ENCODE measurements at regions not wholly inside any gene's neighbourhood (a gene's known extent, or its start where the extent isn't known, plus 50 kb on each side); places are given as distances from the start of the nearest gene placed in this dataset.

DNA sequence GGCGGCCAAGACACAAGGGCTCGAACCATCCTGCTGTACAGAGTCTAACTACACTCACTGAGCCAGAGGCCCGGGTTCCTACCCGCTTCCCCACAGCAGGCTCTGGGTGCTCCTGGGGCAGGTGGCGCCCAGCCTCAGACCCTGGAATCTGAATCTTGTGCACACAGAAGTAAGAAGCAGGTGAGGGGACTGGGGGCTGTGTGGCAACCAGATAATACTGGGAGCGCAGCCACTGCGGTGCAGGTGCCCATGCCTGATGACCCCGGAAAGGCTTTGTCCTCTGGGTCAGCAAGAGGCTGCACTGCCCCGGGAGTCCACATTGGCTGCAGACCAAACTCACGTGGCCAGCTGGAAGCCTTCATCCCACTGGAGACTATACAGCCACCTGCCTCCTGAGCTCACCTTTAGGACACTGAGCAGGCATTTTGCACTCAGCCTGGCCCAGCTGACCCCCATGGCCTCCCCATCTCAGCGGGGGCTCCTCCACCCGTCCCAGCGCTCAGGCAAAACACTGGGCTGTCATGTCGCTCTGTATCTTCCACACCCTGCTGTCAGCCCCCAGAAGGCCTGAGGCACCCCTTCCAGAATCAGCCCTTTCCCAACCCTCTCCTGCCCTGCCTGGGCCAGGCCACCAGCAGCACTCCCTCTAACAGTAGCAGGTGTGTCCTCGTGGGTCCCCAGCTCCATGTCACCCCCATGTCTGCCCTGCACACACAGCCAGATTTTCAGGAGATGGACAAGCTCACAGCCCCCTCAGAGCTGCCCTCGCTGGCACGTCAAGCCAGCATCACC is 101.0 kb upstream of the IQSEC1 start:
- Histone ChIP-seq H3K9ac (ENCODE audit: extremely low read depth, low read length, poor library complexity, severe bottlenecking) (no peak overlapping the region), H3K9me3 (ENCODE audit: control insufficient read depth, low read length) (peaks cover 18% of the 10 kb centered on the region), H3K4me3 (ENCODE audit: low read length) (no peak overlapping the region), H3K27me3 (ENCODE audit: control insufficient read depth, insufficient read depth, low read length, poor library complexity, severe bottlenecking) (no peaks in the 10 kb centered on the region), H3K27ac (ENCODE audit: low read depth, low read length) (no peak overlapping the region), H3K36me3 (ENCODE audit: control insufficient read depth, insufficient read depth, low read length) (no peaks in the 10 kb centered on the region), H3K4me1 (ENCODE audit: control insufficient read depth, insufficient read depth, low read length) (no peaks in the 10 kb centered on the region)
- Mint-ChIP-seq H3K9me3 (peaks cover 36% of the 10 kb centered on the region), H3K4me3 (no peak overlapping the region), H3K4me1 (no peaks in the 10 kb centered on the region), H3K36me3 (ENCODE audit: low read depth) (peaks cover 2% of the 10 kb centered on the region), H3K27ac (no peak overlapping the region), H3K27me3 (ENCODE audit: insufficient read depth) (no peaks in the 10 kb centered on the region)
- DNase-seq: no peak
- TF ChIP-seq CTCF (conservative IDR thresholded peaks at IDR 0.05): no peak
- WGBS, 2 experiments (ENCODE audit: insufficient coverage in 1 of 2, insufficient read length in 1 of 2): 93 to 97% methylated on average over 8 to 17 of the region's 17 CpGs

GRCh38 chr3:13173186-13173585 is 100.0 kb upstream of the IQSEC1 start:
- Histone ChIP-seq H3K4me3 (ENCODE audit: low read length) (no peak overlapping the region), H3K4me1 (ENCODE audit: control insufficient read depth, insufficient read depth, low read length) (no peaks in the 10 kb centered on the region), H3K27me3 (ENCODE audit: control insufficient read depth, insufficient read depth, low read length, poor library complexity, severe bottlenecking) (no peaks in the 10 kb centered on the region), H3K36me3 (ENCODE audit: control insufficient read depth, insufficient read depth, low read length) (no peaks in the 10 kb centered on the region), H3K27ac (ENCODE audit: low read depth, low read length) (no peak overlapping the region), H3K9me3 (ENCODE audit: control insufficient read depth, low read length) (peaks cover 8% of the 10 kb centered on the region), H3K9ac (ENCODE audit: extremely low read depth, low read length, poor library complexity, severe bottlenecking) (no peak overlapping the region)
- DNase-seq: no peak
- peaks cover 31% of the 10 kb centered on the region for H3K9me3 Mint-ChIP-seq
- H3K4me1 Mint-ChIP-seq: no peaks in the 10 kb centered on the region
- H3K27ac Mint-ChIP-seq: no peak overlapping the region
- no peak overlapping the region for H3K4me3 Mint-ChIP-seq
- WGBS, 2 experiments (ENCODE audit: insufficient coverage in 1 of 2, insufficient read length in 1 of 2): 89% methylated on average over 6 of the region's 6 CpGs; no CpG with 5 or more reads in 1 of the 2 experiments
- no peak for TF ChIP-seq CTCF (conservative IDR thresholded peaks at IDR 0.05)
- peaks cover 2% of the 10 kb centered on the region for H3K36me3 Mint-ChIP-seq (ENCODE audit: low read depth)
- peaks cover 1% of the 10 kb centered on the region for H3K27me3 Mint-ChIP-seq (ENCODE audit: insufficient read depth)

DNA sequence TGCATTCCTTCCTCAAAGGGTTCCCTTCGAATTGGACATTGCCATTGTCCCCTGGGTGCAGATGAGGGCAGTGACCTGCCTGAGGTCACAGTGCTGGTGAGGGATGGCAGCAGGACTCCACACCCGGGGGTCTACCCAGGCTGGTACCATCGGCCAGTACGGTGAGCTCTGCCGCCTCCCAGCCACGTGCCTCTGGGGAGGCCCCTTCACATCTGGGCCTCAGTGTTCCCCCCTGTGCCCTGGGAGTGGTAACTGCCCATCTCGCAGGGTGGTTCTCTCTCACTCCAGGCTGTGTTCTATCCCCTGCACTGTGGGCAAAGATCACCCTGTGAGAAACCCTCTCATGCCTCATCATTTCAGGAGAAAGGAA is 99.4 kb upstream of the IQSEC1 start:
- no peaks in the 10 kb centered on the region for H3K4me1 ChIP-seq (ENCODE audit: control insufficient read depth, insufficient read depth, low read length)
- H3K36me3 ChIP-seq (ENCODE audit: control insufficient read depth, insufficient read depth, low read length): no peaks in the 10 kb centered on the region
- no peak overlapping the region for H3K27ac Mint-ChIP-seq
- H3K9ac ChIP-seq (ENCODE audit: extremely low read depth, low read length, poor library complexity, severe bottlenecking): no peak overlapping the region
- H3K27me3 ChIP-seq (ENCODE audit: control insufficient read depth, insufficient read depth, low read length, poor library complexity, severe bottlenecking): no peaks in the 10 kb centered on the region
- H3K4me3 ChIP-seq (ENCODE audit: low read length): no peak overlapping the region
- H3K27ac ChIP-seq (ENCODE audit: low read depth, low read length): no peak overlapping the region
- peaks cover 1% of the 10 kb centered on the region for H3K27me3 Mint-ChIP-seq (ENCODE audit: insufficient read depth)
- 92 to 94% methylated on average over 5 to 7 of the region's 7 CpGs for WGBS, 2 experiments (ENCODE audit: insufficient coverage in 1 of 2, insufficient read length in 1 of 2)
- no peak for DNase-seq
- no peak for TF ChIP-seq CTCF (conservative IDR thresholded peaks at IDR 0.05)
- peaks cover 2% of the 10 kb centered on the region for H3K36me3 Mint-ChIP-seq (ENCODE audit: low read depth)
- H3K9me3 Mint-ChIP-seq: peaks cover 27% of the 10 kb centered on the region
- no peak overlapping the region for H3K4me3 Mint-ChIP-seq
- H3K9me3 ChIP-seq (ENCODE audit: control insufficient read depth, low read length): peaks cover 6% of the 10 kb centered on the region
- H3K4me1 Mint-ChIP-seq: no peaks in the 10 kb centered on the region

All from endodermal cell (in vitro differentiated cells).